Endothelial cell of umbilical vein (primary cell): ENCODE measurements at regions not wholly inside any gene's neighbourhood (a gene's known extent, or its start where the extent isn't known, plus 50 kb on each side); places are given as distances from the start of the nearest gene placed in this dataset.

Experiments
- EZH2 ChIP-seq: IDR thresholded peaks from 2 replicates; pipeline ENCODE4 v1.6.1; 2012; ENCODE audit warnings: borderline replicate concordance, low read depth, mild to moderate bottlenecking, moderate library complexity, low read length, inconsistent platforms; ENCODE audit not compliant: severe bottlenecking
- GATA2 ChIP-seq: IDR thresholded peaks from 2 replicates; pipeline ENCODE4 v1.7.0; 2011; ENCODE audit warnings: low read depth, mild to moderate bottlenecking, moderate library complexity, mixed read lengths, low read length; ENCODE audit not compliant: insufficient read length, insufficient read depth
- JUN ChIP-seq: IDR thresholded peaks from 2 replicates; pipeline ENCODE4 v1.6.1; 2011; ENCODE audit warnings: borderline replicate concordance, low read depth; ENCODE audit not compliant: insufficient read length, insufficient read depth
- MAX ChIP-seq: IDR thresholded peaks from 2 replicates; pipeline ENCODE4 v1.6.1; 2011; ENCODE audit not compliant: insufficient read depth, insufficient read length
- POLR2A ChIP-seq: IDR thresholded peaks from 2 replicates; pipeline ENCODE4 v1.6.1; 2012; ENCODE audit warnings: low read depth, mild to moderate bottlenecking, control low read depth, low read length
- POLR2AphosphoS5 ChIP-seq: IDR thresholded peaks from 2 replicates; pipeline ENCODE4 v1.6.1; 2012; ENCODE audit warnings: low read depth, mild to moderate bottlenecking, control low read depth, low read length, moderate library complexity; ENCODE audit not compliant: insufficient read depth
- TF ChIP-seq, protein P1 (sequence below), 2 donors: IDR thresholded peaks; 1 replicate in 1 of 2; 2 replicates in 1 of 2; pipeline ENCODE4 v1.5.1; 2011; ENCODE audit warnings: low read length in 2 of 2, mild to moderate bottlenecking in 2 of 2, moderate library complexity in 2 of 2, control low read depth in 1 of 2, inconsistent platforms in 1 of 2, low read depth in 1 of 2; ENCODE audit not compliant: insufficient read depth in 1 of 2; ENCODE audit errors: extremely low read depth in 1 of 2

DNA sequence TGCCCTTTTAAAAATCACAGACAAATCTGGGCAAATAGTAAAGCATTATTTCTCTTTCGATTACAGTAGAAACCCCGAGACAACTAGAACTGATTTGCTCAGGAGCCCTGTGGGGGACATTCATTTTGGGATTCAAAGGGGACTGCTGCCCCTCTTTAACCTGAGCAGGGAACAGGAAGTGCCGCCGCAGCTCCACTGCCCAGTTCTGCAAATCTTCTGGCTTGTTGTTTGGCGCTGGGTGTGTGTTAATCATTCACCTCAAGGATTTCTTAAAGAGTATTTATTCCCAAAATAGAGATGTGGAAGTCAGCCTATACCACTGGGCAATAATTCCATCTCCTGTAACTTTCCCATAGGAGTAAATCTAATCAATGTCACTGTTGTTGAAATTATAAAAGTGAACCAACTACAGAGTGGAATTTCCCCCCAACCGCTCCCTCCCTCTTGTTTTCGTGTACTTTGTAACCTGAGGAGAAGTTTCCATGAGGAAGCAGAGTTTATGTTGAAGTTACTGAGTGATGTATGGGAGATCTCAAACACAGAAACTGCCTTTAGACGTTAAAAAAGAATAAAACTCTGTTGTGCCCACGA lies 515.8 kb downstream of the KLF12 start:
- TF ChIP-seq, protein P1, sequence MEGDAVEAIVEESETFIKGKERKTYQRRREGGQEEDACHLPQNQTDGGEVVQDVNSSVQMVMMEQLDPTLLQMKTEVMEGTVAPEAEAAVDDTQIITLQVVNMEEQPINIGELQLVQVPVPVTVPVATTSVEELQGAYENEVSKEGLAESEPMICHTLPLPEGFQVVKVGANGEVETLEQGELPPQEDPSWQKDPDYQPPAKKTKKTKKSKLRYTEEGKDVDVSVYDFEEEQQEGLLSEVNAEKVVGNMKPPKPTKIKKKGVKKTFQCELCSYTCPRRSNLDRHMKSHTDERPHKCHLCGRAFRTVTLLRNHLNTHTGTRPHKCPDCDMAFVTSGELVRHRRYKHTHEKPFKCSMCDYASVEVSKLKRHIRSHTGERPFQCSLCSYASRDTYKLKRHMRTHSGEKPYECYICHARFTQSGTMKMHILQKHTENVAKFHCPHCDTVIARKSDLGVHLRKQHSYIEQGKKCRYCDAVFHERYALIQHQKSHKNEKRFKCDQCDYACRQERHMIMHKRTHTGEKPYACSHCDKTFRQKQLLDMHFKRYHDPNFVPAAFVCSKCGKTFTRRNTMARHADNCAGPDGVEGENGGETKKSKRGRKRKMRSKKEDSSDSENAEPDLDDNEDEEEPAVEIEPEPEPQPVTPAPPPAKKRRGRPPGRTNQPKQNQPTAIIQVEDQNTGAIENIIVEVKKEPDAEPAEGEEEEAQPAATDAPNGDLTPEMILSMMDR (IDR thresholded peaks at IDR 0.05; ENCODE audit: extremely low read depth in 1 of 2, insufficient read depth in 1 of 2, low read depth in 1 of 2, low read length in 2 of 2), result no peak
- TF ChIP-seq MAX, result no peak
- TF ChIP-seq POLR2AphosphoS5, result no peak
- no peak for TF ChIP-seq EZH2
- TF ChIP-seq POLR2A, result no peak
- no peak for TF ChIP-seq JUN
- no peak for TF ChIP-seq GATA2
